ENCODE measurements at regions not wholly inside any gene's neighbourhood (a gene's known extent, or its start where the extent isn't known, plus 50 kb on each side); places are given as distances from the start of the nearest gene placed in this dataset.
"Not testable (repeated sequence)": the region's sequence is repeated elsewhere in the genome, so short reads cannot be mapped to it uniquely, and the experiment has no call there.

DNA sequence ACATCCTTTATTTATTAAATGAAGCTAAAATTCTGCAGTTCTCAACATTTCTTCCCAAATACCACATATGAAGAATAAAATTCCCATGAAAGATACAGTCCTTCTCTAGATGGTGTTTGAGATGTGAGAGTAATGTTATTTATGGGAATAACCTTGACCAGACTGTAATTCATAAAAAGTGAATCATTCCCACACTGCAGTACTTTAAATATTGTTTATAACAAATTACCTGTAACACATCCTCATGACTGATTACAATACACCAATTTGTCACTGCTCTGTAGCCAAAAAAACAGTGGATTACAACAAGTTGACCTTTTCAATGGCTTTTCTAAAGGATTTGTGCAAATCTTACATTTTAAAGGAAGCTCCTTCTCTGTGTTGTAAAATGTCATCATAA, 651.3 kb downstream of the NSUN3 start:
- DNase-seq, result no peak

DNA sequence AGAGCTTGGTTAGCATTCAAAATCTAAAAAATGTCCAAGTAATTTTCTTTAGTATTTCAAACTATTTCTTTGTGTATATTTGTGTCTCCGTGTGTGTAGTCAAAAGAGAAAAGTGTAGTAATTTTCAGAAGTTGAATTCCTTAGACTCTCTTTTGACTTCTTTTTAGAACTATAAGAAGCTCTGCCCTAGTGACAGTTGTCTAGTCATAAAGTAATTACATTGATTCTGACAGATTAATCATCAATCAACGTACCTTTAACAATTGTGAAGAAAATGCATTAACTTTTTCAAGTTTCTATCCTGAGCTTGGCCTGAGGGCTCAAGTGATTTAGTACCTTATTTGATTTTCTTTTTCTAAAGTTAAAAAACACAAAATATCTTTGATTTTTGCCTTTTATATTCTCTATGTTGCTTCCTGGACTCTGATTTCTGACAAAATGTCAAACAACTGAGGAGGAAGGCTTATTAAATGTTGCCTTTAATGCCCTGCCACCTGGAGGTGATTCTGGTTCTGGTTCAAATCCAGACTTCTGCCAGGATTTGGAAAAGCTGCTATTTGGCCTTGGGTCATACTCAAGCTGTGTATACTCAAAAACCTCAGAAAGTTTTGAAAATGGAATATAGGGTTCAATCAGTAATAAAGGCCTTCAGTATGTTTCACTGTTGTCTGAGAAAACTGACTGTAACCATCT, 653.6 kb downstream of the NSUN3 start:
- no peak for DNase-seq

DNA sequence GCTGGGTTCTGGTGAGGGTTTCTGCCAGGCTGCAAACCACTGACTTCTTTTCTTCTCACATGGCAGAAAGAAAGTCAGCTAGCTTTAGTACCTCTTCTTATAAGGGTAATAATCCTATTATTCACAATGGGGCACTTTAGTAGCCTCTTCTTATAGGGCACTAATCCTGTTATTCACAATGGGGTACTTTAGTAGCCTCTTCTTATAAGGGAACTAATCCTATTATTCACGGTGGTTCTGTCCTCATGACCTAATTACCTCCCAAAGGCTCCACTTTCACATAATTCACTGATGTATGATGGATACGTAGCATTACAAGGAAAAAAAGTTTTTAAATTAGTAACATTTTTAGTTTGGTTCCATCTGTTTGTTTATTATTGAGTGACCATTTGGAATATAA, 671.3 kb downstream of the NSUN3 start:
- DNase-seq, result no peak

DNA sequence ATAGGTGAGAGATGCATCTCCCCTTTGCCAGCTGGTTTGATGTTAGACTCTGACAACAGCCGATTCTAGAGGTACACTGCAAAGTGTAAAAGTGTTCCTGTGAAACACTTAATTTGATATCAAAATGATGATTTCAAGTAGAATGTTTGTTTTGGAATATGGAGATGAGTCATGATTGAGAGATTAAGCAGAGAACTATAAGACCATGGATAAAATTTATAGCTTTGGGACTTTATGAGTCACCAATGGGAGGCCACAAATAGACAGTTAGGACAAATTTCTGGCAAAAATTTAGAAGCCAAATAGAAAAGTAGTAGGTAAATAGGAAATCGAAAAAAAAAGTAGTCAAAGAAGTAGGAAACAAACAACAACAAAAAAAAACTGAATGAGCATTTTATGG, 672.5 kb downstream of the NSUN3 start:
- no peak for DNase-seq

GRCh38 chr3:94737116-94737515, 674.3 kb downstream of the NSUN3 start:
- DNase-seq, result no peak

GRCh38 chr3:94739420-94739819, 676.6 kb downstream of the NSUN3 start:
- no peak for DNase-seq

DNA sequence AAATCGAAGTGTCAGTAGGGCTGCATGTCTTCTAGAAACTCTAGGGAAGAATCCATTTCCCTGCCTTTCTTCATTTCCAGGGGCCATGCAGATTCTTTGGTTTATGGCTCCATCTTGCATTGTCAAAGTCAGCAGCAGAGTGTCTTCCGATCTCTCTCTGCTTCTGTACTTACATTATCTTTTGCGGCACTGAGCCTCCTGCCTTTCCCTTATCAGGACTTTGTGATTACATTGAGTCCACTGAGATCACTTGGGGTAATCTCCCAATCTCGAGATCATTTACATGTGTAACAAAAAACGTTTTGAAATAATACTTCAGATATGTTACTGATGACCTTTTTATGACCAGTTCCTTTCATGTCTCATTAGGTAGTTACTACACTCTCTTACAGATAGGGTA, 695.9 kb downstream of the NSUN3 start:
- DNase-seq, result no peak

DNA sequence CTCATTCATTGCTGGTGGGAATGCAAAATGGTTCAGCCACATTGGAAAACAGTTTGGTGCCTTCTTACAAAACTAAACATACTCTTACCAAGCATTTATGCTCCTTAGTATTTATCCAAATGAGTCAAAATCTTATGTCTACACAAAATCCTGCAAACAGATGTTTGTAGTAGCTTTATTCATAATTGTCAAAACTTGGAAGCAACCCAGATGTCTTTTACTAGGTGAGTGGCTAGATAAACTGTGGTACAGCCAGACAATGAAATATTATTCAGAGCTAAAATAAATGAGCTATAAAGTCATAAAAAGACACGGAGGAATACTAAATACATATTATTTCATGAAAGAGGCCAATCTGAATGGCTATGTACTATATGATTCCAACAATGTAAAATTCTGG, 709.5 kb downstream of the NSUN3 start:
- DNase-seq, result no peak

GRCh38 chr3:94775746-94776145, 712.9 kb downstream of the NSUN3 start:
- no peak for DNase-seq

- no peak for DNase-seq
These were observed 713.6 kb downstream of the NSUN3 start for GRCh38 chr3:94776401-94776915.

DNA sequence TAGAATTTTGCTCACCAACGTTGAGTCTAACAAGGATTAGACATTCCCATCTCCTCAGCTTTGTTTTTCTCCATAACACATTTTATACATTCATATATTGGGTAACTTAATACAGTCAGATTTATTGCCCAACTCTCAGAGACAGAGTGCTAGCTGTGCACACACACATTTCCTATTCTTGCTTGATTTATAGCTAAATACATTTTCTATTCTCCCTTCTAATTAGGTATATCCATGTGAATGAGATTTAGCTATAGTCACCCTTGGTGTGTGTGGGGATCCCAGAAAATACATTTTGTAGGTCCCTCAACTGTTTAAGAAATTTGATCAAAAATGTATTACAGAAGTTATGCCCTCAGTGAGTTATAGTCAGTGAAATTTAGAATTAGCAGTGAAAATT, 715.4 kb downstream of the NSUN3 start:
- DNase-seq, result no peak

GRCh38 chr3:94778814-94779494, 716.1 kb downstream of the NSUN3 start:
- no peak for DNase-seq

DNA sequence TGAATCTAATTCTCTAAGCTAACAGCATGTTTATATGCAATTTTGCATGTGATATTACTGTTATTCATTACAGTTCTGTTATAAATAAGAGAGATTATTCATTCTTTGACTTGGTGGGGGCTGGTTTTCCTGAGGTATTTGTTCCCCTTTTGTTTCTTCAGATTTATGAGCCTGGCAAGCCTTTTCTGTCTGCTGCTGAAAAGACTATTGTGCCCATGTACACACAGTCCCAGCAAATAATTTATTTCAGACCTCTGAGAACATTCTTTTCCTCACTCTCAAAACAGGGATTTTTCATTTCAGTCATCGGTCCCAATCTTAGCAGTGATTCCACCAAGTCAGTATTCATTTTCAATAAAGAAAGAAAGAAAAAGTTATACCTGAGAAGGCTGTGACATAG, 716.8 kb downstream of the NSUN3 start:
- no peak for DNase-seq

- no peak for DNase-seq
These were observed 721.4 kb downstream of the NSUN3 start for GRCh38 chr3:94784274-94784673.

DNA sequence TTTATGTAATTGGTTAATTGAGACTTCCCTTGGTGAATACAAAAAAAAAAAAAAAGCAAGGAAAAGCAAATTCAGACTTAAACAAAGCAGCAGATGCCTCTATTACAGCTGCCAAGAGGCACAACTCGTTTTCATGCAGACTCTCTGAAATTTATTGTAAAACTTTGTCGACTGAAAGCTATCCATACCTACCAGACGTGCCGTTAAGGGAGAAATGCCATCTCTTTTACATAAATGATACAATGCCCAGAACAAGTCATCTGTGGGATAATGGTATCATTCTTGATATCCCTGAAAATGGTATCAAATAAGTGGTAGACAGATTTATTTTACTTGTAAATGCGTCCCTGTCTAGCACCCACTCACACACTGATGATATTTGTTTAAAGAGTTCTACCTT, 724.2 kb downstream of the NSUN3 start:
- no peak for DNase-seq

- peak; percentile 5 for DNase-seq
These were observed 724.9 kb downstream of the NSUN3 start for GRCh38 chr3:94787734-94788270.

DNA sequence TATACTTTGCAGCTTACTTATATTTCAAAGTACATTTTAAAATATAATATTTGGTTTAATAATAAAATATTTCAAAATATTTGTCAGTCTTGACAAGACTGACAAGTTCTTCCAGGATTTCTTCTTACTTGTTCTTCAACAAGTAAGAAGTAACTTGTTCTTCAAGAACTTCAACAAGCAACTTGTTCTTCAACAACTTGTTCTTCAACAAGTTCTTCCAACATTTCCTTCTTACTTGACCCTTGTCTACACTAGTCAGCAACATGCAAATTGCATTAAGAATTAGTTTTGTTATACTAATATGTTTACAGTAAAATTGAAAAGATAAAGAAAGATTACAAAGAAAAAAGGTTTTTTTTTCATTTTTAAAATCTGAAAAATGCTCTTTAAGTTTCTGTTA, 731.7 kb downstream of the NSUN3 start:
- DNase-seq, result no peak

DNA sequence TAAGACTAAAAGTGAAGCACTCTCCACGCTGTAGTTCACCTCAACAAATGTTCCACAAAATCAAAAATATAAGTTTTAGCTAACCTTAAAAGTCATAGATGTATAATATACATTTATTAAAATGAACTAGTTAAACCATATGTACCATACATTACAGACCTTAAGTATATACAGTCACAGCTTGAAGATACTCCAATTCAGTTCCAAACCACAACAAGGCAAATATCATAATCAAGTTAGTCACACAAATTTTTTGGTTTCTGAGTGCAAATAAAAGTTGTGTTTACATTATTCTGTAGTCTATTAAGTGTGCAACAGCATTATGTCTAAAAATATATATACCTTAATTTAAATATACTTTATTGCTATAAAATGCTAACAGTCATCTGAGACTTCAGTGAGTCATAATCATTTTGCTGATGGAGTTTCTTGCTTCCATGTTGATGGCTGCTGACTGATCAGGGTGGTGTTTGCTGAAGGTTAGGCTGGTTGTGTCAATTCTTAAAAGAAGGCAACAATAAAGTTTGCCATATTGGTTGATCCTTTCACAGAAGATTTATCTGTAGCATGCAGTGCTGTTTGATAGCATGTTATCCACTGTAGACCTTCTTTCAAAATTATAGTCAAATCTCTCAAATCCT, 736.7 kb downstream of the NSUN3 start:
- no peak for DNase-seq

DNA sequence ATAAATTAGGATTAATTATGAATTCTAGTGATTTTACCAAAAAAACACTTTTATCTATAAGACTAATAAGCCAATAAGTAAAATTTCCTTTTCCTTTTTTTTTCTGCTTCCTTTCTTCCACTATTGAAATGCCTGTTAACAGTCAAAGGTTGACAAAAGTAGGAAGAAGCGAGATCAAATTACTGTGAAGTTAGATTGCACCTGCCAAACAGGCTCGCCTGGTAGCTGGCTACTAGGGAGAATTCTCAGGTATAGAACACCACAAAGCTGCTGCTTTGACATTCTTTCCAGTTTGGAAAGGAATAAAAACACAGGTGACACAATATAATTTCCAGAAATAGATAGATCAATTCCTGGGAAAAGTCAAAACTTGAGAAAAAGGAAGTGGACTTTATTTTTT, 749.0 kb downstream of the NSUN3 start:
- no peak for DNase-seq

DNA sequence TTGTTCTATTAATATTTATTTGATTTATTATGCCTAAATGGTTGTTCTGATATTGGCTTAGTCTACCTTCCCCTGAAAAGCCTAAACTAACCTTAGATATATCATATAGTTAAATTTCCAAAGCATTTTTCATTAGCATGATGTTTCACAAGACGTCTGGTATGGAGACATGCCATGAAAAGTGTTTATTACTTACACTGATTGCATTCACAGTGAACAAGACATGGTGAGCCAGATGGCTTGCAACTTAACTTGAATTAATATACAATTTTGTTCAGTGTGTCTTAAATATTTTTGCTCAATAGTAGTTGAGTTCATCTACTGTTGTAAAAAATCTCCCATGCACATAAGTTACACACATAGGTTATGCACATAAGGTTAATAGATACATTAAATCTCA, 758.4 kb downstream of the NSUN3 start:
- no peak for DNase-seq

DNA sequence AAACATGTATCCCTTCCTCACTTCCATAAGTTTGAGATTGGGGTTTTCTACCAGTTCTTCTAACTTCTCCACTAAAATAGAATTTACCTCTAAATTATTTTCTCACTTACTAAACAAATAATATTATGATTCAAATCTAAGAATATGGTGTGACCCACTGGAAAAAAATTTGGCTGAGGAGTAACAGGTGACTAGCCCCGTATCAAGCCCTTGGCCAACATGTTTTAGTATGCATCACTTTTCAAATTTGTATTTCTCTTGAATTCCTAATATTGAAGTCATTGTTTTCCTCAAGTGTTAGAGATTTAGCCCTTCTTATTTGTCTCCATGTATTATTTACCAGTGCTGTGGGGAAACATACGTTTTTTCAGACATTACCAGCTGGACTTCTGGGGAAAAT, 759.4 kb downstream of the NSUN3 start:
- DNase-seq, result no peak

DNA sequence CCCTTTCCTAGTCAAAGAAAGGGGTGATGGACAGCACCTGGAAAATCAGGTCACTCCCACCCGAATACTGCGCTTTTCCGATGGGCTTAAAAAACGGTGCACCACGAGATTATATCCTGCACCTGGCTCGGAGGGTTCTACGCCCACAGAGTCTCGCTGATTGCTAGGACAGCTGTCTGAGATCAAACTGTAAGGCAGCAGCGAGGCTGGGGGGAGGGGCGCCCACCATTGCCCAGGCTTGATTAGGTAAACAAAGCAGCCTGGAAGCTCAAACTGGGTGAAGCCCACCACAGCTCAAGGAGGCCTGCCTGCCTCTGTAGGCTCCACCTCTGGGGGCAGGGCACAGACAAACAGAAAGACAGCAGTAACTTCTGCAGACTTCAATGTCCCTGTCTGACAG, 783.4 kb downstream of the NSUN3 start:
- DNase-seq, result not testable (repeated sequence)

- no peak for DNase-seq
These were observed 799.8 kb downstream of the NSUN3 start for GRCh38 chr3:94862703-94863102.

Data from right kidney (tissue), 1 donor.